Ascending aorta (tissue), 2 donors: ENCODE measurements at regions not wholly inside any gene's neighbourhood (a gene's known extent, or its start where the extent isn't known, plus 50 kb on each side); places are given as distances from the start of the nearest gene placed in this dataset.

Experiments
- DNase-seq, 2 donors: peaks; one replicate each; pipeline ENCODE4 v3.0.0-alpha.2; 2019; ENCODE audit warnings: low spot score in 2 of 2
- H3K27ac ChIP-seq, 2 donors: fragments of 200-600 bp; sonication (generic); one replicate each; pipeline ENCODE4 v1.5.1; 2016 to 2017; ENCODE audit warnings: mild to moderate bottlenecking in 1 of 2
- H3K27me3 ChIP-seq: fragments of 200-600 bp; sonication (generic); one replicate; pipeline ENCODE4 v1.5.1; 2017
- H3K36me3 ChIP-seq, 2 donors: fragments of 200-600 bp; sonication (generic); one replicate each; pipeline ENCODE4 v1.5.1; 2016
- H3K4me1 ChIP-seq, 2 donors: fragments of 200-600 bp; sonication (generic); one replicate each; pipeline ENCODE4 v1.5.1; 2016 to 2017; ENCODE audit warnings: mild to moderate bottlenecking in 1 of 2
- H3K4me3 ChIP-seq, 2 donors: fragments of 200-600 bp; sonication (generic); one replicate each; pipeline ENCODE4 v1.5.1; 2016 to 2017; ENCODE audit warnings: mild to moderate bottlenecking in 1 of 2
- H3K9me3 ChIP-seq, 2 donors: fragments of 200-600 bp; sonication (generic); one replicate each; pipeline ENCODE4 v1.5.1; 2016
- CTCF ChIP-seq, 3 experiments: fragments of 200-600 bp in 2 of 3; fragments of 450-650 bp in 1 of 3; sonication (generic) in 2 of 3; IDR thresholded peaks; one replicate each; pipeline ENCODE4 v1.5.1; 2016 to 2019; ENCODE audit warnings: antibody characterized with exemption in 3 of 3, mild to moderate bottlenecking in 1 of 3, moderate library complexity in 1 of 3
- intact Hi-C: fragments of 100-400 bp; cut with DNase I; formaldehyde crosslinking; loops from one replicate; pipeline ENCODE4 v1.15.1; 2023

- Histone ChIP-seq H3K4me1 (peaks cover 2 to 8% of the 10 kb centered on the region in 2 donors), H3K9me3 (peaks cover 0 to 8% of the 10 kb centered on the region in 2 donors), H3K36me3 (no peaks in the 10 kb centered on the region), H3K27ac (peak overlapping the region; percentile 53 to 67), H3K27me3 (no peaks in the 10 kb centered on the region), H3K4me3 (no peak overlapping the region)
- DNase-seq = no peak
- intact Hi-C loops = no loop called here
- no peak for TF ChIP-seq CTCF (IDR thresholded peaks at IDR 0.05)
These were observed 149.7 kb upstream of the IER5L start for GRCh38 chr9:129327552-129328328.

- Histone ChIP-seq H3K27ac (no peak overlapping the region), H3K4me3 (no peak overlapping the region), H3K4me1 (peaks cover 3 to 16% of the 10 kb centered on the region in 2 donors), H3K27me3 (no peaks in the 10 kb centered on the region), H3K36me3 (no peaks in the 10 kb centered on the region), H3K9me3 (peaks cover 0 to 8% of the 10 kb centered on the region in 2 donors)
- intact Hi-C loops = no loop called here
- TF ChIP-seq CTCF (IDR thresholded peaks at IDR 0.05) = no peak
- no peak for DNase-seq
These were observed 148.3 kb upstream of the IER5L start for GRCh38 chr9:129326061-129327005.

- Histone ChIP-seq H3K4me3 (no peak overlapping the region), H3K36me3 (no peaks in the 10 kb centered on the region), H3K27ac (peak overlapping the region; percentile 92 to 94), H3K27me3 (no peaks in the 10 kb centered on the region), H3K4me1 (peaks cover 8 to 26% of the 10 kb centered on the region in 2 donors), H3K9me3 (no peaks in the 10 kb centered on the region)
- no peak for DNase-seq
- no peak for TF ChIP-seq CTCF (IDR thresholded peaks at IDR 0.05)
- intact Hi-C loops = no loop called here
These were observed 146.9 kb upstream of the IER5L start for GRCh38 chr9:129324808-129325502.

- Histone ChIP-seq H3K4me1 (peaks cover 14 to 34% of the 10 kb centered on the region in 2 donors), H3K27me3 (no peaks in the 10 kb centered on the region), H3K27ac (peak overlapping the region; percentile 92 to 94), H3K36me3 (no peaks in the 10 kb centered on the region), H3K4me3 (no peak overlapping the region), H3K9me3 (no peaks in the 10 kb centered on the region)
- TF ChIP-seq CTCF (IDR thresholded peaks at IDR 0.05) = no peak
- intact Hi-C loops = no loop called here
- no peak for DNase-seq
These were observed 146.0 kb upstream of the IER5L start for GRCh38 chr9:129323999-129324553.

GRCh38 chr9:129323376-129323998 is 145.4 kb upstream of the IER5L start:
- H3K36me3 ChIP-seq = no peaks in the 10 kb centered on the region
- TF ChIP-seq CTCF (IDR thresholded peaks at IDR 0.05) = no peak
- H3K4me3 ChIP-seq = no peak overlapping the region
- DNase-seq = peak in 1 of 2 donors; percentile 61
- H3K9me3 ChIP-seq = no peaks in the 10 kb centered on the region
- H3K4me1 ChIP-seq = peaks cover 20 to 40% of the 10 kb centered on the region in 2 donors
- no peaks in the 10 kb centered on the region for H3K27me3 ChIP-seq
- intact Hi-C loops = no loop called here
- H3K27ac ChIP-seq = peak overlapping the region; percentile 92 to 94
